HepG2 (cell line): ENCODE measurements at regions not wholly inside any gene's neighbourhood (a gene's known extent, or its start where the extent isn't known, plus 50 kb on each side); places are given as distances from the start of the nearest gene placed in this dataset.

ENCODE experiments used
- ATAC-seq: fragments of 200-7000 bp; cut with Tn5 transposase; 3 replicates; pipeline ENCODE4 v1.9.1; 2020; ENCODE audit warnings: mild to moderate bottlenecking, moderate library complexity
- BruUV-seq: library from RNA; stranded (reverse); fragments of 400-500 nt; replicated peaks from 2 replicates; lab custom pipeline; 2021; lab: Mats Ljungman, UMichigan
- CTCF ChIA-PET: fragments of 300-600 bp; formaldehyde crosslinking; extraction: SDS; loops from one replicate; lab custom pipeline; 2021; ENCODE audit warnings: low total read pairs, inconsistent platforms, low intra/inter-chr PET ratio; lab: Yijun Ruan, JAX
- POLR2A ChIA-PET: fragments of 350-600 bp; sonication (Branson Sonifier 250); formaldehyde crosslinking; loops from one replicate; lab custom pipeline; 2020; ENCODE audit warnings: antibody characterized with exemption, inconsistent platforms; lab: Yijun Ruan, JAX
- DNase-seq: peaks from one replicate; pipeline ENCODE4 v3.0.0-alpha.2; 2015; ENCODE audit warnings: low spot score
- FAIRE-seq: peaks from 3 replicates; lab custom pipeline; 2011; peaks lifted over from hg19 to GRCh38; lab: Jason Lieb, UNC
- H2AFZ ChIP-seq: one replicate; pipeline ENCODE4 v1.6.1; 2011; ENCODE audit warnings: low read length, inconsistent platforms
- H3K27ac ChIP-seq: fragments of 300-600 bp; 3 replicates; pipeline ENCODE4 v1.8.0; 2011; ENCODE audit warnings: mixed run types, mild to moderate bottlenecking, mixed read lengths, low read length, inconsistent platforms; ENCODE audit not compliant: insufficient read depth; ENCODE audit errors: extremely low read length
- H3K27me3 ChIP-seq, 2 experiments: fragments of 200-600 bp in 1 of 2; 2 replicates in 1 of 2; 3 replicates in 1 of 2; pipeline versions ENCODE4 v1.6.0 to v1.8.0; 2011; ENCODE audit warnings: low read length in 2 of 2, mild to moderate bottlenecking in 2 of 2, moderate library complexity in 2 of 2, inconsistent platforms in 1 of 2; ENCODE audit not compliant: insufficient read depth in 2 of 2, control insufficient read depth in 1 of 2
- H3K36me3 ChIP-seq, 2 experiments: fragments of 200-600 bp in 1 of 2; replicated peaks in 1 of 2; 2 replicates in 1 of 2; 3 replicates in 1 of 2; pipeline versions ENCODE4 v1.5.1 to v1.8.0; 2011; ENCODE audit warnings: low read length in 2 of 2, inconsistent platforms in 1 of 2; ENCODE audit not compliant: insufficient read depth in 2 of 2, control insufficient read depth in 1 of 2
- H3K4me1 ChIP-seq: 2 replicates; pipeline ENCODE4 v1.5.1; 2012; ENCODE audit warnings: low read length, inconsistent platforms; ENCODE audit not compliant: insufficient read depth
- H3K4me2 ChIP-seq: 2 replicates; pipeline ENCODE4 v1.6.0; 2011; ENCODE audit warnings: low read depth, low read length, inconsistent platforms
- H3K4me3 ChIP-seq, 3 experiments: fragments of 200-600 bp in 1 of 3; sonication (generic), shearing (Covaris generic) in 1 of 3; replicated peaks in 1 of 3; 2 replicates each; pipeline ENCODE4 v1.5.1; 2011 to 2016; ENCODE audit warnings: low read length in 3 of 3, inconsistent platforms in 2 of 3, low read depth in 2 of 3, mild to moderate bottlenecking in 2 of 3, control low read depth in 1 of 3, mixed read lengths in 1 of 3; ENCODE audit not compliant: insufficient read depth in 1 of 3
- H3K79me2 ChIP-seq: one replicate; pipeline ENCODE4 v1.6.1; 2011; ENCODE audit warnings: low read length, inconsistent platforms; ENCODE audit not compliant: insufficient read depth
- H3K9ac ChIP-seq: 2 replicates; pipeline ENCODE4 v1.6.0; 2011; ENCODE audit warnings: mild to moderate bottlenecking, low read depth, low read length, inconsistent platforms; ENCODE audit not compliant: insufficient read depth
- H3K9me3 ChIP-seq: 2 replicates; pipeline ENCODE4 v1.5.1; 2012; ENCODE audit warnings: mild to moderate bottlenecking, low read length
- H4K20me1 ChIP-seq: 2 replicates; pipeline ENCODE4 v1.6.0; 2011; ENCODE audit warnings: inconsistent platforms, mild to moderate bottlenecking, low read length, moderate library complexity; ENCODE audit not compliant: insufficient read depth
- AHR ChIP-seq: IDR thresholded peaks from 2 replicates; pipeline ENCODE4 v1.6.1; 2018; ENCODE audit warnings: missing genetic modification reagents, missing compliant biosample characterization
- CENPX ChIP-seq: sonication (generic); formaldehyde crosslinking; IDR thresholded peaks from 2 replicates; pipeline ENCODE4 v1.9.0; 2021; ENCODE audit warnings: mild to moderate bottlenecking, missing genetic modification reagents, moderate library complexity
- FLYWCH1 ChIP-seq: sonication (generic); formaldehyde crosslinking; IDR thresholded peaks from 2 replicates; pipeline ENCODE4 v1.8.1; 2023; ENCODE audit warnings: mild to moderate bottlenecking, missing genetic modification reagents
- FOXA3 ChIP-seq: IDR thresholded peaks from 2 replicates; pipeline ENCODE4 v1.6.1; 2016; ENCODE audit warnings: missing genetic modification reagents, missing compliant biosample characterization
- FOXP1 ChIP-seq, 2 experiments: fragments of 450-650 bp in 1 of 2; IDR thresholded peaks; 2 replicates each; pipeline ENCODE4 v1.6.1; 2017 to 2018; ENCODE audit warnings: antibody characterized with exemption in 1 of 2
- PAWR ChIP-seq: sonication (generic); formaldehyde crosslinking; IDR thresholded peaks from 2 replicates; pipeline ENCODE4 v1.4.0; 2020; ENCODE audit warnings: missing genetic modification reagents, mild to moderate bottlenecking, borderline replicate concordance
- PTBP1 ChIP-seq: fragments of 200-400 bp; formaldehyde crosslinking; IDR thresholded peaks from 2 replicates; pipeline ENCODE4 v1.6.1; 2018; ENCODE audit warnings: low read length, low read depth; ENCODE audit not compliant: poor library complexity, severe bottlenecking
- RARA ChIP-seq: IDR thresholded peaks from 2 replicates; pipeline ENCODE4 v1.6.1; 2016; ENCODE audit warnings: missing genetic modification reagents, missing compliant biosample characterization
- REXO4 ChIP-seq: sonication (generic); formaldehyde crosslinking; IDR thresholded peaks from 2 replicates; pipeline ENCODE4 v1.8.0; 2022; ENCODE audit warnings: missing genetic modification reagents, mild to moderate bottlenecking, borderline replicate concordance
- SAP130 ChIP-seq: IDR thresholded peaks from 2 replicates; pipeline ENCODE4 v1.6.1; 2016; ENCODE audit warnings: low read depth
- SKI ChIP-seq: fragments of 450-650 bp; IDR thresholded peaks from one replicate; pipeline ENCODE4 v1.6.1; 2018; ENCODE audit warnings: mild to moderate bottlenecking; ENCODE audit not compliant: partially characterized antibody
- SPEN ChIP-seq: sonication (generic); formaldehyde crosslinking; IDR thresholded peaks from 2 replicates; pipeline ENCODE4 v1.5.1; 2020; ENCODE audit warnings: low read depth, mild to moderate bottlenecking, missing genetic modification reagents
- TEAD3 ChIP-seq: optimal IDR thresholded peaks from 2 replicates; pipeline ENCODE3; 2016; ENCODE audit warnings: borderline replicate concordance
- TRIM24 ChIP-seq: sonication (generic); formaldehyde crosslinking; IDR thresholded peaks from 2 replicates; pipeline ENCODE4 v1.8.0; 2022; ENCODE audit warnings: mild to moderate bottlenecking, missing genetic modification reagents
- ZNF354B ChIP-seq: sonication (generic); formaldehyde crosslinking; IDR thresholded peaks from 2 replicates; pipeline ENCODE4 v1.8.0; 2022; ENCODE audit warnings: mild to moderate bottlenecking, missing genetic modification reagents
- ZNF652 ChIP-seq: IDR thresholded peaks from 2 replicates; pipeline ENCODE4 v1.6.1; 2016; ENCODE audit warnings: low read depth, borderline replicate concordance
- ZNF746 ChIP-seq: sonication (generic); formaldehyde crosslinking; IDR thresholded peaks from 2 replicates; pipeline ENCODE4 v1.8.0; 2022; ENCODE audit warnings: mild to moderate bottlenecking, missing genetic modification reagents
- WGBS: methylation state at CpG from one replicate; pipeline ENCODE4 v1.1.6; 2017; ENCODE audit warnings: low lambda C conversion rate; 5-methylcytosine and 5-hydroxymethylcytosine counted together
- in situ Hi-C: cut with HindIII; loops from 2 replicates; pipeline ENCODE4 v1.10.0; 2017; ENCODE audit warnings: low pct_unique_long_range_greater_than_20kb; ENCODE audit not compliant: extremely low pct_ligation_motif_present
- intact Hi-C: fragments of 100-400 bp; cut with micrococcal nuclease; formaldehyde crosslinking; loops from one replicate; pipeline ENCODE4 v1.10.0; 2022; ENCODE audit not compliant: unreplicated experiment

DNA sequence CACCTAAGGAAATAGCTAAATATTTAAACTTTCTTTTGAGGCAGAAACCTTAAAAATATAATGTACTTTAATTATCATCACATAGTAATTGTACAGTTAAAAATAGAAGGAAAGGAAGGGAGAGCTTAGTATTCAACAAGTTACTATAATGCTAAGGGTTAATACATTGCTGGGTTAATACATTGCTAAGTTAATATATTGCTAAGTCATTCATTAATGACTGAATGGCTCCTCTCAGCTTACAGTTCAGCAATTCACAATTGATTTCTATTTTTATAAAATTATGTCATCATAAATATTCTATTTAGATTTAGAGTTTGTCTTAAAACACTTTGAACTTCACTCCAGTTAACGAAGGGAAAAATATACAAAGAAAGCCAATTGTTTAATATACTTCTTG is 207.9 kb downstream of the BMP4 start:
- Histone ChIP-seq H3K9ac (no peak overlapping the region), H3K27me3 (no peaks in the 10 kb centered on the region), H3K4me2 (no peak overlapping the region), H3K4me3 (no peak overlapping the region), H3K36me3 (no peaks in the 10 kb centered on the region; a peak in 1 of 5 replicates), H3K79me2 (no peaks in the 10 kb centered on the region), H2AFZ (no peak overlapping the region), H3K27ac (no peak overlapping the region), H3K4me1 (peaks cover 14% of the 10 kb centered on the region), H4K20me1 (no peaks in the 10 kb centered on the region), H3K9me3 (no peaks in the 10 kb centered on the region; the same call in 1 of the 2 replicates)
- TF ChIP-seq TRIM24 (CRISPR knock-in tag) (no peak), ZNF354B (CRISPR knock-in tag) (no peak), AHR (CRISPR knock-in tag) (no peak), CENPX (CRISPR knock-in tag) (no peak), PTBP1 (no peak), ZNF652 (CRISPR knock-in tag) (no peak), SPEN (CRISPR knock-in tag) (no peak)
- ATAC-seq (no peak), DNase-seq (no peak), FAIRE-seq (no peak)
- no TSS peak for BruUV-seq
- in situ Hi-C loops, result no loop called here
- ChIA-PET POLR2A (no interaction called here), CTCF (no interaction called here)
- 96% methylated on average over 1 of the region's 1 CpG for WGBS
- intact Hi-C loops, result no loop called here

DNA sequence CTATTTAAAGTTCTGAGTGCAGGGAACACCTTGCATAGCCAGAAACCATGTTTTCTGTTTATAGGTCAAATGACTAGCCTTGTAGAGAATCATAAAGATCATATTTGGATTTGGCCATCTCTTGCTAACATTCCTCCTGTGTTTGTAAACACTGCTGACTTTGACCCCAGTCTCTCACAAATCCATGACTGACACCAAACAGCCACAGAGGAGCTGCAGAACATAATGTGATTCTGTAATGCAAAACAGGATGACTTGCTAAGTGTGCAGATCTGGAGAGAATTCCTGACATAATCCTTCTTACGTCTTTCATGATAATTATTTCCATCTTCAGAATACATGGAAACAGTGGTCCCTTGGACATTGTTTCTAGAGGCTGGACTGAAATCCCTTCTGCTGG is 211.8 kb downstream of the BMP4 start:
- H3K27ac ChIP-seq, result no peak overlapping the region
- FAIRE-seq, result no peak
- 89% methylated on average over 1 of the region's 1 CpG for WGBS
- no peak for TF ChIP-seq ZNF746 (CRISPR knock-in tag)
- TF ChIP-seq FOXP1 (IDR thresholded peaks at IDR 0.05), result peak; percentile 67; the same call in 1 of the 2 replicates
- TF ChIP-seq FOXP1 (CRISPR knock-in tag; IDR thresholded peaks at IDR 0.05), result peak; percentile 69
- peak; percentile 40; the same call in 1 of the 2 replicates for TF ChIP-seq RARA (CRISPR knock-in tag)
- TF ChIP-seq TEAD3 (CRISPR knock-in tag), result peak; percentile 12
- TF ChIP-seq PAWR, result no peak
- no peak for TF ChIP-seq REXO4
- no peak for TF ChIP-seq FLYWCH1 (CRISPR knock-in tag)
- TF ChIP-seq FOXA3 (CRISPR knock-in tag), result 0 out of 2 replicates have a peak, but pooled peaks have one; percentile 11
- TF ChIP-seq SAP130 (CRISPR knock-in tag), result no peak
- peak; percentile 38 for TF ChIP-seq SKI
- H3K4me3 ChIP-seq, result no peak overlapping the region
- intact Hi-C loops, result no loop called here
- no peak overlapping the region for H2AFZ ChIP-seq
- no peaks in the 10 kb centered on the region for H3K27me3 ChIP-seq
- ATAC-seq, result peak; percentile 70
- no peaks in the 10 kb centered on the region; a peak in 1 of 5 replicates for H3K36me3 ChIP-seq
- POLR2A ChIA-PET, result no interaction called here
- no peaks in the 10 kb centered on the region for H3K79me2 ChIP-seq
- no peaks in the 10 kb centered on the region for H3K9me3 ChIP-seq
- peaks cover 14% of the 10 kb centered on the region for H3K4me1 ChIP-seq
- BruUV-seq, result no TSS peak
- no peak overlapping the region for H3K4me2 ChIP-seq
- peak; percentile 23 for DNase-seq
- H4K20me1 ChIP-seq, result no peaks in the 10 kb centered on the region
- H3K9ac ChIP-seq, result no peak overlapping the region
- CTCF ChIA-PET, result no interaction called here
- in situ Hi-C loops, result no loop called here
